ENCODE measurements at regions not wholly inside any gene's neighbourhood (a gene's known extent, or its start where the extent isn't known, plus 50 kb on each side); places are given as distances from the start of the nearest gene placed in this dataset.

- no peaks in the 10 kb centered on the region for H3K4me1 Mint-ChIP-seq
- H3K27me3 Mint-ChIP-seq (ENCODE audit: low read depth, poor library complexity): peaks cover 15% of the 10 kb centered on the region
- no peaks in the 10 kb centered on the region for H3K36me3 Mint-ChIP-seq (ENCODE audit: low read depth)
- no peak overlapping the region for H3K4me3 Mint-ChIP-seq
- peaks cover 11% of the 10 kb centered on the region for H3K9me3 Mint-ChIP-seq
- DNase-seq: no peak
- no peak for TF ChIP-seq CTCF (IDR thresholded peaks at IDR 0.05)
- H3K27ac Mint-ChIP-seq: no peak overlapping the region
These were observed 227.9 kb upstream of the TARS1 start for GRCh38 chr5:33212900-33213299.

- no peak for TF ChIP-seq CTCF (IDR thresholded peaks at IDR 0.05)
- Mint-ChIP-seq H3K9me3 (no peaks in the 10 kb centered on the region), H3K36me3 (ENCODE audit: low read depth) (no peaks in the 10 kb centered on the region), H3K27me3 (ENCODE audit: low read depth, poor library complexity) (peaks cover 6% of the 10 kb centered on the region), H3K4me3 (no peak overlapping the region), H3K27ac (no peak overlapping the region), H3K4me1 (no peaks in the 10 kb centered on the region)
- DNase-seq: no peak
These were observed 217.0 kb upstream of the TARS1 start for GRCh38 chr5:33223563-33224284.

GRCh38 chr5:33224285-33224961 is 216.3 kb upstream of the TARS1 start:
- Mint-ChIP-seq H3K27me3 (ENCODE audit: low read depth, poor library complexity) (peaks cover 11% of the 10 kb centered on the region), H3K9me3 (no peaks in the 10 kb centered on the region), H3K4me1 (no peaks in the 10 kb centered on the region), H3K36me3 (ENCODE audit: low read depth) (no peaks in the 10 kb centered on the region), H3K27ac (no peak overlapping the region), H3K4me3 (no peak overlapping the region)
- no peak for DNase-seq
- no peak for TF ChIP-seq CTCF (IDR thresholded peaks at IDR 0.05)

GRCh38 chr5:33227247-33227646 is 213.5 kb upstream of the TARS1 start:
- H3K4me1 Mint-ChIP-seq: no peaks in the 10 kb centered on the region
- H3K9me3 Mint-ChIP-seq: no peaks in the 10 kb centered on the region
- peaks cover 8% of the 10 kb centered on the region for H3K27me3 Mint-ChIP-seq (ENCODE audit: low read depth, poor library complexity)
- H3K36me3 Mint-ChIP-seq (ENCODE audit: low read depth): no peaks in the 10 kb centered on the region
- H3K4me3 Mint-ChIP-seq: no peak overlapping the region
- no peak for TF ChIP-seq CTCF (IDR thresholded peaks at IDR 0.05)
- DNase-seq: no peak
- H3K27ac Mint-ChIP-seq: no peak overlapping the region

- no peak for TF ChIP-seq CTCF (IDR thresholded peaks at IDR 0.05)
- Mint-ChIP-seq H3K27me3 (ENCODE audit: low read depth, poor library complexity) (peaks cover 8% of the 10 kb centered on the region), H3K36me3 (ENCODE audit: low read depth) (no peaks in the 10 kb centered on the region), H3K4me3 (no peak overlapping the region), H3K27ac (no peak overlapping the region), H3K9me3 (no peaks in the 10 kb centered on the region), H3K4me1 (no peaks in the 10 kb centered on the region)
- DNase-seq: no peak
These were observed 213.0 kb upstream of the TARS1 start for GRCh38 chr5:33227746-33228145.

GRCh38 chr5:33228149-33228548 is 212.6 kb upstream of the TARS1 start:
- no peaks in the 10 kb centered on the region for H3K4me1 Mint-ChIP-seq
- H3K27me3 Mint-ChIP-seq (ENCODE audit: low read depth, poor library complexity): peaks cover 8% of the 10 kb centered on the region
- H3K9me3 Mint-ChIP-seq: no peaks in the 10 kb centered on the region
- no peak for DNase-seq
- H3K4me3 Mint-ChIP-seq: no peak overlapping the region
- H3K36me3 Mint-ChIP-seq (ENCODE audit: low read depth): no peaks in the 10 kb centered on the region
- H3K27ac Mint-ChIP-seq: no peak overlapping the region
- TF ChIP-seq CTCF (IDR thresholded peaks at IDR 0.05): no peak

Data from nephron progenitor cell (in vitro differentiated cells).